ENCODE measurements at regions not wholly inside any gene's neighbourhood (a gene's known extent, or its start where the extent isn't known, plus 50 kb on each side); places are given as distances from the start of the nearest gene placed in this dataset.

DNA sequence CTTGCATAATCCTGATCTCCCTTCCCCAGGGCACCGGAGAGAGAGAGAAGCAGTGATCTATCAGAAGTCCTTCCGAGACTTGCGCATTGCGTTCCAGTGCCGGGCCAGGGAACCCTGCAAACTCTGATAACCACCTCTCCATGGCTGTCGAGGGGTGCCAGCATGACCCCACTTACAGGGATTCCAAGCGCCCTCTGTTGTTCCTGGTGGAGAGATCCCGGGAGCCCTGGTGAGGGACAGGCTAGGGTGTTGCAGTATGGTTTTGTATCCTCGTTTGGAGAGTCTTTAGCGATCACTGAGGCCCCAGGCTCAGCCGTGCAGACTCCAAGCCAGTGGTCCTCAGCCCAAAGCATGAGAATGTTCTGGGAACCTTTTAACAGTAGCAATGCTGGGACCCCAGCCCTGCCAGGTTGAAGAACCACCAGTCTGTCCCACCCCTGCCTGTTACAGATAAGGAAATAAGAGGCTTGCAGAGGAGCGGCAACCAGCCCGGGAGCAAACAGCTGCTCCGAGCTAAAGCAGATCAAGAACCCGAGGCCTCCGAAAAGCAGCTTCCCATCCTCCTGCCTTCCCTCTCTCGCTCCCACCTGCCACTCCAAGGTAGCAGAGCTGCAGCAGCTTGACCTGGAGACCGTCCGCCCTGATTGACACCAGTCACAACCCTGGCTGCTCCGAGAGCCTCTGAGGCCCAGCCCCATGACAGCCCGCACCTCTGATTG is 150.3 kb upstream of the RPL38 start:
- Histone ChIP-seq H3K4me1 (ENCODE audit: insufficient read depth, low read length) (no peaks in the 10 kb centered on the region), H3K36me3 (ENCODE audit: insufficient read depth, low read length) (no peaks in the 10 kb centered on the region), H3K27ac (ENCODE audit: low read depth in 1 of 2, low read length in 2 of 2) (no peak overlapping the region), H3K4me3 (ENCODE audit: low read length) (no peak overlapping the region), H3K27me3 (ENCODE audit: control insufficient read depth in 1 of 2, insufficient read depth in 2 of 2, low read length in 2 of 2) (peaks cover 0 to 4% of the 10 kb centered on the region in 2 experiments), H3K9me3 (ENCODE audit: control insufficient read depth in 1 of 2, insufficient read depth in 1 of 2, low read length in 2 of 2) (no peaks in the 10 kb centered on the region)
- Mint-ChIP-seq H3K36me3 (ENCODE audit: low read depth) (no peaks in the 10 kb centered on the region), H3K9me3 (no peaks in the 10 kb centered on the region), H3K4me3 (no peak overlapping the region), H3K4me1 (ENCODE audit: low read depth) (no peaks in the 10 kb centered on the region), H3K27me3 (peaks cover 49% of the 10 kb centered on the region), H3K27ac (no peak overlapping the region)
- no peak for DNase-seq
- intact Hi-C loops (cut with DNase I, micrococcal nuclease): no loop called here
- POLR2A ChIA-PET: no interaction called here
- TF ChIP-seq, protein P1, sequence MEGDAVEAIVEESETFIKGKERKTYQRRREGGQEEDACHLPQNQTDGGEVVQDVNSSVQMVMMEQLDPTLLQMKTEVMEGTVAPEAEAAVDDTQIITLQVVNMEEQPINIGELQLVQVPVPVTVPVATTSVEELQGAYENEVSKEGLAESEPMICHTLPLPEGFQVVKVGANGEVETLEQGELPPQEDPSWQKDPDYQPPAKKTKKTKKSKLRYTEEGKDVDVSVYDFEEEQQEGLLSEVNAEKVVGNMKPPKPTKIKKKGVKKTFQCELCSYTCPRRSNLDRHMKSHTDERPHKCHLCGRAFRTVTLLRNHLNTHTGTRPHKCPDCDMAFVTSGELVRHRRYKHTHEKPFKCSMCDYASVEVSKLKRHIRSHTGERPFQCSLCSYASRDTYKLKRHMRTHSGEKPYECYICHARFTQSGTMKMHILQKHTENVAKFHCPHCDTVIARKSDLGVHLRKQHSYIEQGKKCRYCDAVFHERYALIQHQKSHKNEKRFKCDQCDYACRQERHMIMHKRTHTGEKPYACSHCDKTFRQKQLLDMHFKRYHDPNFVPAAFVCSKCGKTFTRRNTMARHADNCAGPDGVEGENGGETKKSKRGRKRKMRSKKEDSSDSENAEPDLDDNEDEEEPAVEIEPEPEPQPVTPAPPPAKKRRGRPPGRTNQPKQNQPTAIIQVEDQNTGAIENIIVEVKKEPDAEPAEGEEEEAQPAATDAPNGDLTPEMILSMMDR (IDR thresholded peaks at IDR 0.05): no peak
- CTCF ChIA-PET: no interaction called here
- ATAC-seq (ENCODE audit: poor library complexity): no peak

DNA sequence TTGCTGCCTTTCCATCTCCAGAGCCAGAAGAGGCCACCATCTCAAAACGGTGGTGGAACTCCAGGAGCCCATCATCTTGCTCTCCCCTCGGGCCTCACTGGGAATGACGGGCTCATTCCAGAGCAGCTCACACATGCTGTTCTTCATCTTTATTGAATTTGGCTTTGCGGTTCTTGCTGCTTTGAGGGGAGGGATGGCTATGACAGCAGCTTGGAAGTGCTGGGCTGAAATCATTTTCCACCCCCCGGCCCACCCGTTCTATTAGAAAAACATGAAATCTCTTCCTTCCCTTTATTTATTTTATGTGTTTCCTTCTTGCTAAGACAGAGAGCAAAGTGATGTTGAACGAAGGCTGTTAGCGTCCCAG is 149.8 kb upstream of the RPL38 start:
- Histone ChIP-seq H3K4me3 (ENCODE audit: low read length) (no peak overlapping the region), H3K36me3 (ENCODE audit: insufficient read depth, low read length) (no peaks in the 10 kb centered on the region), H3K27me3 (ENCODE audit: control insufficient read depth in 1 of 2, insufficient read depth in 2 of 2, low read length in 2 of 2) (peaks cover 0 to 4% of the 10 kb centered on the region in 2 experiments), H3K9me3 (ENCODE audit: control insufficient read depth in 1 of 2, insufficient read depth in 1 of 2, low read length in 2 of 2) (no peaks in the 10 kb centered on the region), H3K4me1 (ENCODE audit: insufficient read depth, low read length) (no peaks in the 10 kb centered on the region), H3K27ac (ENCODE audit: low read depth in 1 of 2, low read length in 2 of 2) (no peak overlapping the region)
- no peaks in the 10 kb centered on the region for H3K9me3 Mint-ChIP-seq
- intact Hi-C loops (cut with DNase I, micrococcal nuclease): no loop called here
- TF ChIP-seq, protein P1 (IDR thresholded peaks at IDR 0.05): no peak
- no peak for DNase-seq
- H3K36me3 Mint-ChIP-seq (ENCODE audit: low read depth): no peaks in the 10 kb centered on the region
- ChIA-PET POLR2A (no interaction called here), CTCF (no interaction called here)
- no peaks in the 10 kb centered on the region for H3K4me1 Mint-ChIP-seq (ENCODE audit: low read depth)
- H3K27me3 Mint-ChIP-seq: peaks cover 44% of the 10 kb centered on the region
- no peak overlapping the region for H3K4me3 Mint-ChIP-seq
- ATAC-seq (ENCODE audit: poor library complexity): no peak
- H3K27ac Mint-ChIP-seq: no peak overlapping the region

DNA sequence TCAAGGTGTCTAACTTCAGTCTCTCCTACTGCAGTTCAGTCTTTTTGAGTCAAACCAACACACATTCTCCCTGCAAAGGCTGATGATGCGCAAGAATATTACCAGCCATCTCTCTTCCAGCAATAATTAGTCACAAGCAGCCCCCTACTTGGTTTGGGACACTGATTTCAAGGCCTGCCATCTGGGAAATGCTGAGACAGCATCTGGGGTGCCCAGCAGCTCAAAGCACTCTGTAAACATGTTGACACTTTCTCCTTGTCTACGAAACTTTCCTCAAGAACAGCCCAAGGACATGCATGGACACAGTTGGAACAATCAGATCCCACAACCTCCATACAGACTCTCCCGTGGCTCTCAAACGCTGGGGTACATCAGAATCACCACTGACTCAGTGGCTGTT is 149.2 kb upstream of the RPL38 start:
- intact Hi-C loops (cut with DNase I, micrococcal nuclease): no loop called here
- H3K27ac Mint-ChIP-seq: no peak overlapping the region
- ATAC-seq (ENCODE audit: poor library complexity) (no peak), DNase-seq (no peak)
- Histone ChIP-seq H3K36me3 (ENCODE audit: insufficient read depth, low read length) (no peaks in the 10 kb centered on the region), H3K9me3 (ENCODE audit: control insufficient read depth in 1 of 2, insufficient read depth in 1 of 2, low read length in 2 of 2) (no peaks in the 10 kb centered on the region), H3K4me1 (ENCODE audit: insufficient read depth, low read length) (no peaks in the 10 kb centered on the region), H3K27me3 (ENCODE audit: control insufficient read depth in 1 of 2, insufficient read depth in 2 of 2, low read length in 2 of 2) (peaks cover 0 to 4% of the 10 kb centered on the region in 2 experiments), H3K4me3 (ENCODE audit: low read length) (no peak overlapping the region), H3K27ac (ENCODE audit: low read depth in 1 of 2, low read length in 2 of 2) (no peak overlapping the region)
- H3K4me3 Mint-ChIP-seq: no peak overlapping the region
- H3K36me3 Mint-ChIP-seq (ENCODE audit: low read depth): no peaks in the 10 kb centered on the region
- H3K4me1 Mint-ChIP-seq (ENCODE audit: low read depth): no peaks in the 10 kb centered on the region
- ChIA-PET CTCF (no interaction called here), POLR2A (no interaction called here)
- no peaks in the 10 kb centered on the region for H3K9me3 Mint-ChIP-seq
- H3K27me3 Mint-ChIP-seq: peaks cover 43% of the 10 kb centered on the region
- TF ChIP-seq, protein P1 (IDR thresholded peaks at IDR 0.05): no peak

All from CD4-positive, alpha-beta T cell (primary cell).